Transverse colon (tissue), 4 donors: ENCODE measurements at regions not wholly inside any gene's neighbourhood (a gene's known extent, or its start where the extent isn't known, plus 50 kb on each side); places are given as distances from the start of the nearest gene placed in this dataset.

Source experiments
- DNase-seq: peaks from one replicate; pipeline ENCODE4 v3.0.0-alpha.2; 2019
- H3K27ac ChIP-seq, 4 donors: fragments of 200-600 bp; sonication (generic); 2 replicates each; pipeline ENCODE4 v1.5.1; 2016 to 2018; ENCODE audit warnings: inconsistent platforms in 4 of 4
- H3K27me3 ChIP-seq: fragments of 200-600 bp; sonication (generic); 2 replicates; pipeline ENCODE4 v1.5.1; 2017; ENCODE audit warnings: inconsistent platforms
- H3K36me3 ChIP-seq, 4 donors: fragments of 200-600 bp; sonication (generic); 2 replicates each; pipeline ENCODE4 v1.5.1; 2017 to 2019; ENCODE audit warnings: inconsistent platforms in 4 of 4
- H3K4me1 ChIP-seq, 4 donors: fragments of 200-600 bp; sonication (generic); 2 replicates each; pipeline ENCODE4 v1.5.1; 2017 to 2020; ENCODE audit warnings: inconsistent platforms in 4 of 4
- H3K4me3 ChIP-seq, 4 donors: fragments of 200-600 bp; sonication (generic); 1 replicate in 1 of 4; 2 replicates in 3 of 4; pipeline versions ENCODE4 v1.5.1 to v1.6.1; 2017 to 2019; ENCODE audit warnings: inconsistent platforms in 4 of 4
- H3K9me3 ChIP-seq, 2 donors: fragments of 200-600 bp; sonication (generic); 2 replicates each; pipeline ENCODE4 v1.5.1; 2017 to 2019; ENCODE audit warnings: inconsistent platforms in 2 of 2
- EP300 ChIP-seq: sonication (generic); formaldehyde crosslinking; IDR thresholded peaks from one replicate; pipeline ENCODE4 v1.6.1; 2017; ENCODE audit warnings: antibody characterized with exemption, low read depth
- POLR2A ChIP-seq: fragments of 450-650 bp; IDR thresholded peaks from one replicate; pipeline ENCODE4 v1.6.1; 2016; ENCODE audit warnings: antibody characterized with exemption, mild to moderate bottlenecking, moderate library complexity
- POLR2AphosphoS5 ChIP-seq, 3 donors: sonication (generic); formaldehyde crosslinking; IDR thresholded peaks; one replicate each; pipeline ENCODE4 v1.6.1; 2016; ENCODE audit warnings: antibody characterized with exemption in 3 of 3
- WGBS, 2 donors: methylation state at CpG; one replicate each; pipeline ENCODE4 v1.1.5; 2018; ENCODE audit warnings: low coverage in 1 of 2; 5-methylcytosine and 5-hydroxymethylcytosine counted together
- in situ Hi-C, 4 donors: fragments of 200-750 bp; cut with MboI; loops; one replicate each; pipeline versions ENCODE4 v1.15.0 to v1.15.1; 2017; ENCODE audit warnings: low sequenced_read_pairs in 3 of 4, low pct_ligation_motif_present in 1 of 4, low pct_unique_long_range_greater_than_20kb in 1 of 4
- intact Hi-C: fragments of 100-400 bp; cut with DNase I; formaldehyde crosslinking; loops from one replicate; pipeline ENCODE4 v1.15.1; 2023; ENCODE audit warnings: low total_unique reads
- TF ChIP-seq, protein P1 (sequence below), 5 experiments: fragments of 200-600 bp in 3 of 5; fragments of 450-650 bp in 2 of 5; sonication (generic) in 3 of 5; IDR thresholded peaks; 1 replicate in 2 of 5; 2 replicates in 3 of 5; pipeline ENCODE4 v1.5.1; 2016 to 2017; ENCODE audit warnings: antibody characterized with exemption in 5 of 5, inconsistent platforms in 3 of 5, mild to moderate bottlenecking in 2 of 5, moderate library complexity in 1 of 5

GRCh38 chr4:33134366-33134765 is 2414.2 kb downstream of the PCDH7 start:
- Histone ChIP-seq H3K9me3 (no peaks in the 10 kb centered on the region), H3K4me1 (no peaks in the 10 kb centered on the region), H3K27me3 (no peaks in the 10 kb centered on the region), H3K4me3 (no peak overlapping the region), H3K27ac (no peak overlapping the region), H3K36me3 (no peaks in the 10 kb centered on the region)
- in situ Hi-C loops, result no loop called here
- intact Hi-C loops, result no loop called here
- WGBS, 2 donors, result 40 to 76% methylated on average over 1 of the region's 1 CpG
- TF ChIP-seq EP300, result no peak
- TF ChIP-seq POLR2AphosphoS5 (IDR thresholded peaks at IDR 0.05), result no peak
- TF ChIP-seq, protein P1, sequence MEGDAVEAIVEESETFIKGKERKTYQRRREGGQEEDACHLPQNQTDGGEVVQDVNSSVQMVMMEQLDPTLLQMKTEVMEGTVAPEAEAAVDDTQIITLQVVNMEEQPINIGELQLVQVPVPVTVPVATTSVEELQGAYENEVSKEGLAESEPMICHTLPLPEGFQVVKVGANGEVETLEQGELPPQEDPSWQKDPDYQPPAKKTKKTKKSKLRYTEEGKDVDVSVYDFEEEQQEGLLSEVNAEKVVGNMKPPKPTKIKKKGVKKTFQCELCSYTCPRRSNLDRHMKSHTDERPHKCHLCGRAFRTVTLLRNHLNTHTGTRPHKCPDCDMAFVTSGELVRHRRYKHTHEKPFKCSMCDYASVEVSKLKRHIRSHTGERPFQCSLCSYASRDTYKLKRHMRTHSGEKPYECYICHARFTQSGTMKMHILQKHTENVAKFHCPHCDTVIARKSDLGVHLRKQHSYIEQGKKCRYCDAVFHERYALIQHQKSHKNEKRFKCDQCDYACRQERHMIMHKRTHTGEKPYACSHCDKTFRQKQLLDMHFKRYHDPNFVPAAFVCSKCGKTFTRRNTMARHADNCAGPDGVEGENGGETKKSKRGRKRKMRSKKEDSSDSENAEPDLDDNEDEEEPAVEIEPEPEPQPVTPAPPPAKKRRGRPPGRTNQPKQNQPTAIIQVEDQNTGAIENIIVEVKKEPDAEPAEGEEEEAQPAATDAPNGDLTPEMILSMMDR (IDR thresholded peaks at IDR 0.05), result no peak
- TF ChIP-seq POLR2A, result no peak
- no peak for DNase-seq

DNA sequence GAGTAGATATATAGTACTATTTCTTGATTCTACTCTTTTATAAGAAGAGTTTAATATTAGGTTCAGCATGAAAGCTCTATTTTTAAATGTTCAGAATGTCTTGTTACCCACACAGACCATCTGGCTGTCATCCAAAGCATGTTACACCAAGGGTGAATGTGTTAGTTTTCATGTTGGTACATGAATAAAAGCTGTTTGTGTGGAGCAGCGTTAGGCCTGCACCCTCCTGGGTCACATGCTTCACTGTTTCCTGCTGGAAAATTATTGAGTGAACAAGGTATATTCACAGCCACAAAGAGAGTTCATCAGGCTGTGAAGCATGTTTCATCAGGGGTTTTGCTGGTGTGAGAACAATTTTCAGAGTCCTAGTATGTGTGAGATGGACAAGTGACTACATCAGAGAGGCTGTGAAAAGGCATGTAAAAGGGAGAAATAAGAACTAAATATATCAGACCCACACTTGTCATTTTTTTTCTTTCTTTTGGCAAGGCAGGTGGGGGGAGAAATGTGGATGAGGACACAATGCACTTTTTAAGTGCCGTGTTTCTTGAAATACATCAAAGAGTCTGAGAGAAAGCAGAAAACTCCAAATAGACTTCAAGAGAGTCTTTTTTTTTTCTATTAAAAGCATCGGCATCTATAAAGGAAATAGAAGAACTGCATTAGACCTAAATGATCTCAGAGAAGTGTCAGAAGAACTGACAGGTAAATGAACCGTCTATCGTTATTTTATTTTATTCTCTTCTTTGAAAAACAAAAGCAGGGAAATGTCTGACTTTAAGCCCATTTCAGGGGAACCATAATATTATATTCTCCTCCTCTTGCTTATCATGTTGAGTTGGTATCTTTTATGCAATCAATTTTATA is 2429.7 kb downstream of the PCDH7 start:
- Histone ChIP-seq H3K27ac (no peak overlapping the region), H3K4me1 (no peaks in the 10 kb centered on the region), H3K27me3 (no peaks in the 10 kb centered on the region), H3K4me3 (no peak overlapping the region), H3K9me3 (no peaks in the 10 kb centered on the region), H3K36me3 (no peaks in the 10 kb centered on the region)
- TF ChIP-seq EP300 (no peak), POLR2AphosphoS5 (IDR thresholded peaks at IDR 0.05) (no peak), POLR2A (no peak)
- TF ChIP-seq, protein P1 (IDR thresholded peaks at IDR 0.05), result no peak
- no peak for DNase-seq
- intact Hi-C loops (no loop called here), in situ Hi-C loops (no loop called here)
- 74 to 89% methylated on average over 4 to 5 of the region's 5 CpGs for WGBS, 2 donors

DNA sequence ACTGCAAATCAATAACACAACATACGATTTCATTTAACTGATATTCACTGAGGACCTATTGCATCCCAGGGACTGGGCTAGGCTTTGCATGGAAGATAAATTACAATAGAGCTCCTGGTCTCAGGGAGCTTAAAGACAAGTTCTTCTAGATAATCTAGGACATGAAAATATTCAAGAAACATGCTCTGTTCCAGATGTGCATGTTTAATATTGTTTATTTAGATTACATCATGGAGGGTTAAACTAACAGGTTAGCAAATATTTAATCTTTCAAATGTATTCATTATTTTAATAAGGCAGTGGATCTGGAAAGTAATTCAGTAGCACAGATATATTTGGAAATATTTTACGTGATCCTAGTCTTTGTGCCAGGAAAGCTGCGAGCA is 2430.3 kb downstream of the PCDH7 start:
- H3K27me3 ChIP-seq, result no peaks in the 10 kb centered on the region
- H3K36me3 ChIP-seq, result no peaks in the 10 kb centered on the region
- intact Hi-C loops, result no loop called here
- no peak for DNase-seq
- H3K27ac ChIP-seq, result no peak overlapping the region
- no peak for TF ChIP-seq POLR2AphosphoS5 (IDR thresholded peaks at IDR 0.05)
- TF ChIP-seq, protein P1 (IDR thresholded peaks at IDR 0.05), result no peak
- no peak for TF ChIP-seq POLR2A
- no peak overlapping the region for H3K4me3 ChIP-seq
- in situ Hi-C loops, result no loop called here
- H3K9me3 ChIP-seq, result no peaks in the 10 kb centered on the region
- WGBS, 2 donors, result 65 to 68% methylated on average over 3 of the region's 3 CpGs
- H3K4me1 ChIP-seq, result no peaks in the 10 kb centered on the region

DNA sequence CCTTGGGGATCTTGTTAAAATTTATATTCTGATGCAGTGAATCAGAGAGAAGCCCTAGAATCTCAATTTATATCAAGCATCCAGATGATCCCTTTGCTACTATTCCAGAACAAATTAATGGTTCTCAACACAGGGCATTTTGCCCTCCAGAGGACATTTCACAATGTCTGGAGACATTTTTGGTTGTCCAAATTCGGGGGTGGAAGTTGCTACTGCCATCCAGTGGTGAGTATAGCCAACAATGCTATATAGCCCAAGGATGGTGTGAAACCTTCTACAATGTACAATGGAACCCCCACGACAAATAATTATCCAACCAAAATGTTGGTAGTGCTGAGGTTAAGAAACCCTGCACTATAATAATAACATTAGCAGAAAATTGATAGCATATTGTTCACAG is 2440.0 kb downstream of the PCDH7 start:
- TF ChIP-seq POLR2AphosphoS5 (IDR thresholded peaks at IDR 0.05) (no peak), EP300 (no peak), POLR2A (no peak)
- TF ChIP-seq, protein P1 (IDR thresholded peaks at IDR 0.05), result no peak
- H3K4me1 ChIP-seq, result no peaks in the 10 kb centered on the region
- in situ Hi-C loops, result no loop called here
- no peaks in the 10 kb centered on the region for H3K27me3 ChIP-seq
- H3K4me3 ChIP-seq, result no peak overlapping the region
- no peak for DNase-seq
- intact Hi-C loops, result no loop called here
- no peaks in the 10 kb centered on the region for H3K9me3 ChIP-seq
- WGBS, 2 donors, result 28 to 67% methylated on average over 1 to 2 of the region's 2 CpGs
- H3K27ac ChIP-seq, result no peak overlapping the region
- H3K36me3 ChIP-seq, result no peaks in the 10 kb centered on the region
